Frontal cortex (tissue), 3 donors: ENCODE measurements at regions not wholly inside any gene's neighbourhood (a gene's known extent, or its start where the extent isn't known, plus 50 kb on each side); places are given as distances from the start of the nearest gene placed in this dataset.
A peak's percentile ranks its signal among the peaks of the same experiment; 100 is the strongest.

Experiments used
- DNase-seq, 2 donors: peaks; one replicate each; pipeline ENCODE4 v3.0.0; 2012; ENCODE audit warnings: low spot score in 2 of 2
- FAIRE-seq: peaks from 2 replicates; lab custom pipeline; 2012; peaks lifted over from hg19 to GRCh38; lab: Jason Lieb, UNC
- donor health status: control.
- donor health status: control.
- donor health status: control.

GRCh38 chr1:232192781-232193450 is 437.0 kb downstream of the SIPA1L2 start:
- DNase-seq = no peak
- no peak for FAIRE-seq

GRCh38 chr1:232191560-232191959 is 438.4 kb downstream of the SIPA1L2 start:
- no peak for FAIRE-seq
- no peak for DNase-seq

GRCh38 chr1:232188318-232188717 is 441.6 kb downstream of the SIPA1L2 start:
- DNase-seq = no peak
- FAIRE-seq = no peak

GRCh38 chr1:232186931-232187330 is 443.0 kb downstream of the SIPA1L2 start:
- DNase-seq (no peak), FAIRE-seq (no peak)

- DNase-seq (peak in 1 of 2 donors; percentile 24), FAIRE-seq (no peak)
Measured at GRCh38 chr1:232184561-232185530, 445.1 kb downstream of the SIPA1L2 start.

- no peak for FAIRE-seq
Measured at GRCh38 chr1:232183802-232184201, 446.1 kb downstream of the SIPA1L2 start.

GRCh38 chr1:232183266-232183800 is 446.6 kb downstream of the SIPA1L2 start:
- FAIRE-seq = no peak
- DNase-seq = no peak

More at GRCh38 chr1:232183802-232184201, 446.1 kb downstream of the SIPA1L2 start:
- no peak for DNase-seq

- DNase-seq (no peak), FAIRE-seq (no peak)
Measured at GRCh38 chr1:232182236-232182635, 447.7 kb downstream of the SIPA1L2 start.

GRCh38 chr1:232180779-232181136 is 449.2 kb downstream of the SIPA1L2 start:
- DNase-seq (no peak), FAIRE-seq (no peak)

- no peak for FAIRE-seq
- no peak for DNase-seq
Measured at GRCh38 chr1:232179896-232180778, 449.8 kb downstream of the SIPA1L2 start.

GRCh38 chr1:232178191-232178590 is 451.7 kb downstream of the SIPA1L2 start:
- DNase-seq (no peak), FAIRE-seq (no peak)

- FAIRE-seq (no peak), DNase-seq (no peak)
Measured at GRCh38 chr1:232177438-232177837, 452.5 kb downstream of the SIPA1L2 start.

GRCh38 chr1:232176222-232176621 is 453.7 kb downstream of the SIPA1L2 start:
- no peak for FAIRE-seq

GRCh38 chr1:232174306-232174705 is 455.6 kb downstream of the SIPA1L2 start:
- FAIRE-seq = no peak
- DNase-seq = no peak

More at GRCh38 chr1:232176222-232176621, 453.7 kb downstream of the SIPA1L2 start:
- DNase-seq = no peak

- FAIRE-seq (no peak), DNase-seq (no peak)
Measured at GRCh38 chr1:232172563-232172962, 457.4 kb downstream of the SIPA1L2 start.

GRCh38 chr1:232170909-232171308 is 459.0 kb downstream of the SIPA1L2 start:
- no peak for FAIRE-seq

GRCh38 chr1:232169436-232169835 is 460.5 kb downstream of the SIPA1L2 start:
- FAIRE-seq (no peak), DNase-seq (no peak)

More at GRCh38 chr1:232170909-232171308, 459.0 kb downstream of the SIPA1L2 start:
- no peak for DNase-seq

GRCh38 chr1:232168508-232168907 is 461.4 kb downstream of the SIPA1L2 start:
- no peak for FAIRE-seq

GRCh38 chr1:232166942-232167341 is 463.0 kb downstream of the SIPA1L2 start:
- no peak for DNase-seq
- FAIRE-seq = no peak

More at GRCh38 chr1:232168508-232168907, 461.4 kb downstream of the SIPA1L2 start:
- no peak for DNase-seq
